Mesendoderm (in vitro differentiated cells): ENCODE measurements at regions not wholly inside any gene's neighbourhood (a gene's known extent, or its start where the extent isn't known, plus 50 kb on each side); places are given as distances from the start of the nearest gene placed in this dataset.

Experiments
- DNase-seq: peaks from one replicate; pipeline ENCODE4 v3.0.0; 2013
- H2AK5ac ChIP-seq: 2 replicates; pipeline ENCODE4 v1.6.1; 2013; ENCODE audit warnings: low read length, inconsistent platforms
- H2BK120ac ChIP-seq: 2 replicates; pipeline ENCODE4 v1.6.1; 2013; ENCODE audit warnings: low read depth, mild to moderate bottlenecking, low read length, moderate library complexity, mixed read lengths
- H2BK15ac ChIP-seq: replicated peaks from 2 replicates; pipeline ENCODE4 v1.6.1; 2013; ENCODE audit warnings: low read depth, mild to moderate bottlenecking, moderate library complexity
- H2BK5ac ChIP-seq: 2 replicates; pipeline ENCODE4 v1.6.1; 2013; ENCODE audit warnings: low read length, inconsistent platforms
- H3K18ac ChIP-seq: 2 replicates; pipeline ENCODE4 v1.6.1; 2013; ENCODE audit warnings: mild to moderate bottlenecking, low read length, mixed read lengths
- H3K23ac ChIP-seq: one replicate; pipeline ENCODE4 v1.6.1; 2013; ENCODE audit warnings: low read length
- H3K27ac ChIP-seq: 2 replicates; pipeline ENCODE4 v1.5.1; 2013; ENCODE audit warnings: low read depth, mild to moderate bottlenecking, inconsistent platforms, low read length, moderate library complexity
- H3K27me3 ChIP-seq: 2 replicates; pipeline ENCODE4 v1.6.1; 2013; ENCODE audit warnings: low read length, control low read depth, mild to moderate bottlenecking, inconsistent platforms; ENCODE audit not compliant: insufficient read depth, poor library complexity
- H3K36me3 ChIP-seq: 2 replicates; pipeline ENCODE4 v1.6.1; 2013; ENCODE audit warnings: low read length, inconsistent platforms; ENCODE audit not compliant: control insufficient read depth, insufficient read depth
- H3K4ac ChIP-seq: one replicate; pipeline ENCODE4 v1.6.1; 2013; ENCODE audit warnings: low read depth, mild to moderate bottlenecking, low read length, moderate library complexity
- H3K4me1 ChIP-seq: 2 replicates; pipeline ENCODE4 v1.6.1; 2013; ENCODE audit warnings: low read depth, low read length, inconsistent platforms; ENCODE audit not compliant: control insufficient read depth
- H3K4me2 ChIP-seq: 2 replicates; pipeline ENCODE4 v1.6.1; 2013; ENCODE audit warnings: low read length
- H3K4me3 ChIP-seq: 2 replicates; pipeline ENCODE4 v1.5.1; 2013; ENCODE audit warnings: mild to moderate bottlenecking, low read length
- H3K56ac ChIP-seq: one replicate; pipeline ENCODE4 v1.6.1; 2013; ENCODE audit warnings: low read length
- H3K79me1 ChIP-seq: 2 replicates; pipeline ENCODE4 v1.6.1; 2013; ENCODE audit warnings: low read length, inconsistent platforms
- H3K79me2 ChIP-seq: 2 replicates; pipeline ENCODE4 v1.6.1; 2013; ENCODE audit warnings: mild to moderate bottlenecking, low read length; ENCODE audit not compliant: control insufficient read depth, insufficient read depth
- H3K9ac ChIP-seq: 2 replicates; pipeline ENCODE4 v1.6.1; 2013; ENCODE audit warnings: low read length, inconsistent platforms
- H4K5ac ChIP-seq: one replicate; pipeline ENCODE4 v1.6.1; 2013; ENCODE audit warnings: low read length
- H4K8ac ChIP-seq: one replicate; pipeline ENCODE4 v1.6.1; 2013; ENCODE audit warnings: low read depth, mild to moderate bottlenecking, control low read depth, low read length, moderate library complexity
- WGBS: extraction: QIAGEN DNeasy Blood & Tissue Kit; methylation state at CpG from one replicate; pipeline ENCODE4 v1.1.7; 2013; ENCODE audit warnings: low lambda C conversion rate, missing lambda C conversion rate; ENCODE audit not compliant: insufficient coverage; ENCODE audit errors: extremely low coverage; 5-methylcytosine and 5-hydroxymethylcytosine counted together

DNA sequence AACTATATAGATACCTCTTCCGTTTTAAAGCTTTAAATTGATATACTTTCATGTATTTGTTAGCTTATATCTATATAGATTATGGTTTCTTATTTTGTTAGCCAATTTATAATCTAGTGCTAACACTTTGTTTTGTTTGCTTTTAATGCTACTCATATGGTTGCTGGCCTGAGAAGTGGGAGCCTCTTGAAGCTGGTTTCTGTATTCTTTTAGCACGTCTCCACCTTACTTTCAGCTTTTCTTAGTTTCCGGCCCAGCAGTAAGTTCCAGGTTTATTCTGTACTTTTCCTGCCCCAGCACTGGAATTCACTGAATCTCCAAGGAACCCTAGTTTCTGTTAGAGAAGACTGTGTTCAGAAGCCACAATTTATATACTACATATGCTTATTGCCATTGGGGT, 458.9 kb downstream of the PRR16 start:
- Histone ChIP-seq H3K79me1 (no peaks in the 10 kb centered on the region), H2BK5ac (no peak overlapping the region), H3K4me3 (no peak overlapping the region), H3K4ac (no peak overlapping the region), H3K4me1 (no peaks in the 10 kb centered on the region), H3K27me3 (no peaks in the 10 kb centered on the region), H3K56ac (no peak overlapping the region), H3K79me2 (no peaks in the 10 kb centered on the region), H3K9ac (no peak overlapping the region), H3K36me3 (no peaks in the 10 kb centered on the region), H2BK120ac (no peak overlapping the region), H4K8ac (no peak overlapping the region), H2AK5ac (no peak overlapping the region), H2BK15ac (no peak overlapping the region), H3K18ac (no peak overlapping the region), H3K27ac (no peak overlapping the region), H4K5ac (no peak overlapping the region), H3K4me2 (no peak overlapping the region), H3K23ac (no peak overlapping the region)
- WGBS = no CpG with 5 or more reads among the region's 3 CpGs
- no peak for DNase-seq

- no peak overlapping the region for H2BK5ac ChIP-seq
- WGBS = no CpG with 5 or more reads among the region's 1 CpG
These were observed 462.4 kb downstream of the PRR16 start for GRCh38 chr5:120926471-120926870.

GRCh38 chr5:120927950-120928530, 463.9 kb downstream of the PRR16 start:
- Histone ChIP-seq H2BK15ac (no peak overlapping the region), H3K79me2 (no peaks in the 10 kb centered on the region), H2BK5ac (no peak overlapping the region), H3K56ac (no peak overlapping the region), H2AK5ac (no peak overlapping the region), H3K4me2 (no peak overlapping the region), H3K27me3 (no peaks in the 10 kb centered on the region), H3K4ac (no peak overlapping the region), H3K79me1 (no peaks in the 10 kb centered on the region), H3K4me3 (no peak overlapping the region), H3K9ac (no peak overlapping the region), H4K8ac (no peak overlapping the region), H3K18ac (no peak overlapping the region), H3K27ac (no peak overlapping the region), H3K36me3 (no peaks in the 10 kb centered on the region), H2BK120ac (no peak overlapping the region), H3K23ac (no peak overlapping the region), H4K5ac (no peak overlapping the region), H3K4me1 (no peaks in the 10 kb centered on the region)
- DNase-seq = no peak

More at GRCh38 chr5:120926471-120926870, 462.4 kb downstream of the PRR16 start:
- H3K9ac ChIP-seq = no peak overlapping the region
- no peaks in the 10 kb centered on the region for H3K36me3 ChIP-seq
- H2AK5ac ChIP-seq = no peak overlapping the region
- H2BK15ac ChIP-seq = no peak overlapping the region
- H3K56ac ChIP-seq = no peak overlapping the region
- no peak for DNase-seq
- H2BK120ac ChIP-seq = no peak overlapping the region
- H3K79me2 ChIP-seq = no peaks in the 10 kb centered on the region
- no peaks in the 10 kb centered on the region for H3K4me1 ChIP-seq
- H4K5ac ChIP-seq = no peak overlapping the region
- no peak overlapping the region for H3K4me3 ChIP-seq
- no peak overlapping the region for H3K4me2 ChIP-seq
- no peak overlapping the region for H4K8ac ChIP-seq
- no peak overlapping the region for H3K4ac ChIP-seq
- no peak overlapping the region for H3K27ac ChIP-seq
- H3K79me1 ChIP-seq = no peaks in the 10 kb centered on the region
- H3K18ac ChIP-seq = no peak overlapping the region
- no peaks in the 10 kb centered on the region for H3K27me3 ChIP-seq
- no peak overlapping the region for H3K23ac ChIP-seq

GRCh38 chr5:120932480-120932879, 468.4 kb downstream of the PRR16 start:
- Histone ChIP-seq H2BK120ac (no peak overlapping the region), H2BK15ac (no peak overlapping the region), H3K4me2 (no peak overlapping the region), H3K4me1 (no peaks in the 10 kb centered on the region), H2AK5ac (no peak overlapping the region), H3K36me3 (no peaks in the 10 kb centered on the region), H3K23ac (no peak overlapping the region), H3K56ac (no peak overlapping the region), H3K9ac (no peak overlapping the region), H3K27ac (no peak overlapping the region), H2BK5ac (no peak overlapping the region), H4K5ac (no peak overlapping the region), H3K79me2 (no peaks in the 10 kb centered on the region), H3K4ac (no peak overlapping the region), H3K18ac (no peak overlapping the region), H3K27me3 (no peaks in the 10 kb centered on the region), H3K4me3 (no peak overlapping the region), H3K79me1 (no peaks in the 10 kb centered on the region), H4K8ac (no peak overlapping the region)
- peak; percentile 12 for DNase-seq

GRCh38 chr5:120934031-120934430, 469.9 kb downstream of the PRR16 start:
- Histone ChIP-seq H4K8ac (no peak overlapping the region), H3K79me1 (no peaks in the 10 kb centered on the region), H2AK5ac (no peak overlapping the region), H3K4ac (no peak overlapping the region), H2BK120ac (no peak overlapping the region), H3K4me1 (no peaks in the 10 kb centered on the region), H2BK5ac (no peak overlapping the region), H3K4me2 (no peak overlapping the region), H4K5ac (no peak overlapping the region), H3K4me3 (no peak overlapping the region), H3K56ac (no peak overlapping the region), H3K9ac (no peak overlapping the region), H3K23ac (no peak overlapping the region), H3K36me3 (no peaks in the 10 kb centered on the region), H2BK15ac (no peak overlapping the region), H3K18ac (no peak overlapping the region), H3K79me2 (no peaks in the 10 kb centered on the region), H3K27me3 (no peaks in the 10 kb centered on the region), H3K27ac (no peak overlapping the region)
- no peak for DNase-seq
- no CpG with 5 or more reads among the region's 1 CpG for WGBS

- no peak for DNase-seq
- H2AK5ac ChIP-seq = no peak overlapping the region
- H3K18ac ChIP-seq = no peak overlapping the region
- no peak overlapping the region for H2BK120ac ChIP-seq
- H4K8ac ChIP-seq = no peak overlapping the region
- no peak overlapping the region for H3K4me3 ChIP-seq
- no peak overlapping the region for H2BK15ac ChIP-seq
- no peak overlapping the region for H3K9ac ChIP-seq
- H3K27me3 ChIP-seq = no peaks in the 10 kb centered on the region
- H3K36me3 ChIP-seq = no peaks in the 10 kb centered on the region
- no peak overlapping the region for H2BK5ac ChIP-seq
- H3K4ac ChIP-seq = no peak overlapping the region
- no peaks in the 10 kb centered on the region for H3K79me2 ChIP-seq
- H3K23ac ChIP-seq = no peak overlapping the region
- no peak overlapping the region for H3K27ac ChIP-seq
- no peak overlapping the region for H3K4me2 ChIP-seq
- H3K4me1 ChIP-seq = no peaks in the 10 kb centered on the region
- H3K79me1 ChIP-seq = no peaks in the 10 kb centered on the region
- H4K5ac ChIP-seq = no peak overlapping the region
- no peak overlapping the region for H3K56ac ChIP-seq
- no CpG with 5 or more reads among the region's 31 CpGs for WGBS
These were observed 472.6 kb downstream of the PRR16 start for GRCh38 chr5:120936652-120937051.
